Retinal pigment epithelial cell (primary cell): ENCODE measurements at regions not wholly inside any gene's neighbourhood (a gene's known extent, or its start where the extent isn't known, plus 50 kb on each side); places are given as distances from the start of the nearest gene placed in this dataset.

Experiments
- DNase-seq: peaks from one replicate; pipeline ENCODE4 v3.0.0-alpha.2; 2010; ENCODE audit warnings: low read depth
- H3K4me3 ChIP-seq: 2 replicates; pipeline ENCODE4 v1.5.1; 2011; ENCODE audit warnings: mild to moderate bottlenecking, low read length, control low read depth, moderate library complexity
- TF ChIP-seq, protein P1 (sequence below): conservative IDR thresholded peaks from 2 replicates; pipeline ENCODE4 v1.5.1; 2011; ENCODE audit warnings: low read depth, low read length, control low read depth, inconsistent platforms

- TF ChIP-seq, protein P1, sequence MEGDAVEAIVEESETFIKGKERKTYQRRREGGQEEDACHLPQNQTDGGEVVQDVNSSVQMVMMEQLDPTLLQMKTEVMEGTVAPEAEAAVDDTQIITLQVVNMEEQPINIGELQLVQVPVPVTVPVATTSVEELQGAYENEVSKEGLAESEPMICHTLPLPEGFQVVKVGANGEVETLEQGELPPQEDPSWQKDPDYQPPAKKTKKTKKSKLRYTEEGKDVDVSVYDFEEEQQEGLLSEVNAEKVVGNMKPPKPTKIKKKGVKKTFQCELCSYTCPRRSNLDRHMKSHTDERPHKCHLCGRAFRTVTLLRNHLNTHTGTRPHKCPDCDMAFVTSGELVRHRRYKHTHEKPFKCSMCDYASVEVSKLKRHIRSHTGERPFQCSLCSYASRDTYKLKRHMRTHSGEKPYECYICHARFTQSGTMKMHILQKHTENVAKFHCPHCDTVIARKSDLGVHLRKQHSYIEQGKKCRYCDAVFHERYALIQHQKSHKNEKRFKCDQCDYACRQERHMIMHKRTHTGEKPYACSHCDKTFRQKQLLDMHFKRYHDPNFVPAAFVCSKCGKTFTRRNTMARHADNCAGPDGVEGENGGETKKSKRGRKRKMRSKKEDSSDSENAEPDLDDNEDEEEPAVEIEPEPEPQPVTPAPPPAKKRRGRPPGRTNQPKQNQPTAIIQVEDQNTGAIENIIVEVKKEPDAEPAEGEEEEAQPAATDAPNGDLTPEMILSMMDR: no peak
- no peak for DNase-seq
- H3K4me3 ChIP-seq: no peak overlapping the region
These were observed 616.9 kb upstream of the STXBP6 start for GRCh38 chr14:25666877-25667276.

DNA sequence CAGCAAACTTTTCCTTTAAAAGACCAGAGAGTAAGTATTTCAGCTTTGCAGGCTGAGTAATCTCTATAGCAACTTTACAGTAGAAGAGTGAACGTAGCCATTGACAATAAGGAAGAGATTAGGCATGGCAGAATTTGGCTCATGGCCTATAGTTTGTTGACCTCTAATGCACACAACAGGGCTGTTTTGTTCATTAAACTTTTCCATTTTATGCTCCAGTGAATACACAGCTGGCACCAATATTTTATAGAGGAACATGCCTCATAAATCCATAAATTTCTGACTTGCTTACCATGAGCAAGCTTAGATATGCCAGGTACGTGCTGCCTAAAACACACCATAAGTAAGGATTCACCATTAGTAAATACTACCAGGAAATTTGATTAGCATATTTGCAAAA, 609.0 kb upstream of the STXBP6 start:
- TF ChIP-seq, protein P1: no peak
- H3K4me3 ChIP-seq: no peak overlapping the region
- DNase-seq: no peak

- DNase-seq: no peak
- TF ChIP-seq, protein P1: no peak
- no peak overlapping the region for H3K4me3 ChIP-seq
These were observed 580.5 kb upstream of the STXBP6 start for GRCh38 chr14:25630447-25630846.

DNA sequence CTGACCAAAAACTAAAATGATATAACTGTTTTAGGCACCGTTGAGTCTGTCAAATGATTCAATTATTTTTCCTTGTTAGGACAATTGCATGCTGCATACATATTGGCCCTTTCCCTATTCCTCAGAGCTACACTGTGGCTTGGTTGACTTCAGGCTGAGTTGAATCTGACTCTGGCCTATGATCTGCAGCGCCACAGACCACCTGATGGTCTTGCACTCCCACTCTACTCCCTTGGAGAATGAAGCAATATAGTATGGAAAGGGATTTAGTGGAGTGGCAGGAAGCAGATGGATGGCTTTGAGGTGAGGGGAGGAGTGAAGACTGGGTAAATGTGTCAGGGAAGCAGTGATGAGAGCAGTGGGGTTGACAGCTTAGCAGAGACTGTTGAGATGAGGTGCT, 579.0 kb upstream of the STXBP6 start:
- no peak overlapping the region for H3K4me3 ChIP-seq
- TF ChIP-seq, protein P1: no peak
- no peak for DNase-seq

DNA sequence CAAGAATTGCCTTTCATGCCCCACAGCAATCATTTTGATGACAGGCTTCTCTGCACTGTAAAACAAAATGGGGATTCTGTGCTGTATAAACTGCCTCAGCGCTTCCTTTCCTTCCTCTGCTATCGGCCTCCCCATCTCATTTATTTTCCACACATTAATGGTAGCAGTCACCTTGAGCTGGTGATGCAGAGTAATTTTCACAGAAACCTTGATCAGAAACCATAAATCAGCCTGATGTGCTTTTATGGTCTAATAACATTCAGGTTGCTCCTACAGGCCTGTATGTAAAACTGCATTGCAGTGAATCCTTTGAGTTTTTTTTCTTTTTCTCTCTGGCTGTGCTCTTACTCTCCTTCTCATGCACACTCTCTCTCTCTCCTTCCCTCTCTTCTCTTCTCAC, 578.4 kb upstream of the STXBP6 start:
- no peak for DNase-seq
- H3K4me3 ChIP-seq: no peak overlapping the region
- TF ChIP-seq, protein P1: no peak

GRCh38 chr14:25626986-25627385, 577.0 kb upstream of the STXBP6 start:
- H3K4me3 ChIP-seq: no peak overlapping the region
- DNase-seq: no peak
- TF ChIP-seq, protein P1: no peak

GRCh38 chr14:25622763-25623162, 572.8 kb upstream of the STXBP6 start:
- no peak overlapping the region for H3K4me3 ChIP-seq
- DNase-seq: no peak
- TF ChIP-seq, protein P1: no peak
